GM12878 (cell line): ENCODE measurements at regions not wholly inside any gene's neighbourhood (a gene's known extent, or its start where the extent isn't known, plus 50 kb on each side); places are given as distances from the start of the nearest gene placed in this dataset.

Experiments used
- ATAC-seq: fragments of 200-7000 bp; cut with Tn5 transposase; 3 replicates; pipeline ENCODE4 v1.9.1; 2020; ENCODE audit warnings: mild to moderate bottlenecking, moderate library complexity
- BruUV-seq: library from RNA; stranded (reverse); fragments of 400-500 nt; replicated peaks from 2 replicates; lab custom pipeline; 2021; lab: Mats Ljungman, UMichigan
- CTCF ChIA-PET: fragments of 300-600 bp; sonication (Branson Sonifier 250); formaldehyde crosslinking; extraction: SDS; loops from one replicate; lab custom pipeline; 2021; ENCODE audit warnings: inconsistent platforms; lab: Yijun Ruan, JAX
- POLR2A ChIA-PET: fragments of 350-600 bp; formaldehyde crosslinking; extraction: SDS; loops from one replicate; lab custom pipeline; 2021; ENCODE audit warnings: inconsistent platforms; lab: Charles Lee
- RAD21 ChIA-PET: fragments of 300-600 bp; sonication (Branson Sonifier 250); formaldehyde crosslinking; loops from one replicate; lab custom pipeline; 2023; ENCODE audit warnings: antibody characterized with exemption; ENCODE audit not compliant: unreplicated experiment; lab: Charles Lee
- SMC1A ChIA-PET: fragments of 300-600 bp; sonication (Branson Sonifier 250); formaldehyde crosslinking; loops from one replicate; lab custom pipeline; 2023; ENCODE audit not compliant: unreplicated experiment, uncharacterized antibody; lab: Charles Lee
- DNase-seq: peaks from one replicate; pipeline ENCODE4 v3.0.0-alpha.2; 2011; ENCODE audit warnings: low read depth, low spot score
- FAIRE-seq: peaks from 3 replicates; lab custom pipeline; 2011; peaks lifted over from hg19 to GRCh38; lab: Jason Lieb, UNC
- H2AFZ ChIP-seq: 2 replicates; pipeline ENCODE4 v1.6.0; 2011; ENCODE audit warnings: low read depth, low read length, control low read depth; ENCODE audit not compliant: control insufficient read depth
- H3K27ac ChIP-seq: 2 replicates; pipeline ENCODE4 v1.5.1; 2011; ENCODE audit warnings: control low read depth; ENCODE audit not compliant: control insufficient read depth, insufficient read depth
- H3K27me3 ChIP-seq, 2 experiments: replicated peaks in 1 of 2; 2 replicates each; pipeline versions ENCODE4 v1.6.0 to v1.6.1; 2011; ENCODE audit warnings: low read length in 1 of 2; ENCODE audit not compliant: control insufficient read depth in 2 of 2, insufficient read depth in 2 of 2
- H3K36me3 ChIP-seq, 2 experiments: 2 replicates each; pipeline ENCODE4 v1.5.1; 2011; ENCODE audit warnings: low read length in 1 of 2; ENCODE audit not compliant: control insufficient read depth in 2 of 2, insufficient read depth in 2 of 2
- H3K4me1 ChIP-seq: 2 replicates; pipeline ENCODE4 v1.6.1; 2011; ENCODE audit warnings: mild to moderate bottlenecking, low read length, moderate library complexity, mixed read lengths; ENCODE audit not compliant: control insufficient read depth, insufficient read depth
- H3K4me2 ChIP-seq: 2 replicates; pipeline ENCODE4 v1.6.0; 2011; ENCODE audit warnings: control low read depth; ENCODE audit not compliant: control insufficient read depth, insufficient read depth
- H3K4me3 ChIP-seq: fragments of 200-600 bp; sonication (generic); 2 replicates; pipeline ENCODE4 v1.5.1; 2016
- H3K79me2 ChIP-seq: 2 replicates; pipeline ENCODE4 v1.6.0; 2011; ENCODE audit warnings: low read length; ENCODE audit not compliant: control insufficient read depth, insufficient read depth
- H3K9ac ChIP-seq: 2 replicates; pipeline ENCODE4 v1.8.0; 2011; ENCODE audit warnings: low read length, control low read depth, mixed read lengths; ENCODE audit not compliant: control insufficient read depth, insufficient read depth
- H3K9me3 ChIP-seq: replicated peaks from 3 replicates; pipeline ENCODE4 v1.5.1; 2011; ENCODE audit warnings: mild to moderate bottlenecking, low read length; ENCODE audit not compliant: control insufficient read depth, insufficient read depth
- H4K20me1 ChIP-seq: 2 replicates; pipeline ENCODE4 v1.6.0; 2011; ENCODE audit not compliant: control insufficient read depth, insufficient read depth
- ETV6 ChIP-seq, 2 experiments: fragments of 450-650 bp in 1 of 2; IDR thresholded peaks in 1 of 2; conservative IDR thresholded peaks in 1 of 2; 2 replicates each; pipeline ENCODE4 v1.6.1; 2014; ENCODE audit warnings: antibody characterized with exemption in 1 of 2, borderline replicate concordance in 1 of 2, low read depth in 1 of 2, mild to moderate bottlenecking in 1 of 2, moderate library complexity in 1 of 2
- ZNF687 ChIP-seq: fragments of 450-650 bp; IDR thresholded peaks from 2 replicates; pipeline ENCODE4 v1.6.1; 2017; ENCODE audit warnings: mild to moderate bottlenecking, moderate library complexity
- WGBS: methylation state at CpG from one replicate; pipeline ENCODE4 v1.1.6; 2016; ENCODE audit warnings: low lambda C conversion rate; ENCODE audit not compliant: insufficient replicate concordance, insufficient coverage; ENCODE audit errors: missing lambda C conversion rate; 5-methylcytosine and 5-hydroxymethylcytosine counted together
- in situ Hi-C: fragments of 300-500 bp; cut with MboI; formaldehyde crosslinking; loops from 9 replicates; pipeline ENCODE4 v1.14.3; 2018; ENCODE audit warnings: mixed read lengths
- intact Hi-C: fragments of 100-400 bp; cut with micrococcal nuclease; formaldehyde crosslinking; loops from one replicate; pipeline ENCODE4 v1.14.2; 2022; ENCODE audit not compliant: unreplicated experiment

GRCh38 chr3:64344721-64345207 lies 119.5 kb upstream of the PRICKLE2 start:
- Histone ChIP-seq H3K9ac (no peak overlapping the region), H2AFZ (no peak overlapping the region), H3K36me3 (no peaks in the 10 kb centered on the region), H3K79me2 (no peaks in the 10 kb centered on the region), H3K9me3 (no peaks in the 10 kb centered on the region), H4K20me1 (no peaks in the 10 kb centered on the region), H3K27me3 (no peaks in the 10 kb centered on the region; a peak in 1 of 4 replicates)
- no TSS peak for BruUV-seq
- SMC1A ChIA-PET: interaction anchor here (1.3 to 3.0 kb wide), 4 partner anchors 11 to 37 kb away, joined by 3 to 10 read pairs (median 4); no protein-coding TSS in a partner anchor
- no peak for DNase-seq
- TF ChIP-seq ETV6 (conservative IDR thresholded peaks at IDR 0.05 in 1 of 2, IDR thresholded peaks at IDR 0.05 in 1 of 2; ENCODE audit: borderline replicate concordance in 1 of 2, low read depth in 1 of 2) (peak in 1 of 2 experiments; percentile 79; a peak in 1 of 4 replicates), ZNF687 (no peak)
- TF ChIP-seq, all 136 proteins: peak for 1
- FAIRE-seq (no peak), ATAC-seq (no peak)
- ChIA-PET CTCF (no interaction called here), POLR2A (interaction anchor here (1.0 kb wide), 1 partner anchor 149 kb away, joined by 5 read pairs; no protein-coding TSS in a partner anchor), RAD21 (interaction anchor here (1.2 to 1.8 kb wide), 2 partner anchors 12 to 27 kb away, joined by 3 to 5 read pairs; no protein-coding TSS in a partner anchor)
- Histone ChIP-seq H3K4me3 (no peak overlapping the region), H3K27ac (no peak overlapping the region), H3K4me1 (no peaks in the 10 kb centered on the region), H3K4me2 (no peak overlapping the region)
- in situ Hi-C loops (no loop called here), intact Hi-C loops (no loop called here)
- 31% methylated on average over 4 of the region's 4 CpGs for WGBS
